ENCODE measurements at regions not wholly inside any gene's neighbourhood (a gene's known extent, or its start where the extent isn't known, plus 50 kb on each side); places are given as distances from the start of the nearest gene placed in this dataset.
"Not testable (repeated sequence)": the region's sequence is repeated elsewhere in the genome, so short reads cannot be mapped to it uniquely, and the experiment has no call there.

DNA sequence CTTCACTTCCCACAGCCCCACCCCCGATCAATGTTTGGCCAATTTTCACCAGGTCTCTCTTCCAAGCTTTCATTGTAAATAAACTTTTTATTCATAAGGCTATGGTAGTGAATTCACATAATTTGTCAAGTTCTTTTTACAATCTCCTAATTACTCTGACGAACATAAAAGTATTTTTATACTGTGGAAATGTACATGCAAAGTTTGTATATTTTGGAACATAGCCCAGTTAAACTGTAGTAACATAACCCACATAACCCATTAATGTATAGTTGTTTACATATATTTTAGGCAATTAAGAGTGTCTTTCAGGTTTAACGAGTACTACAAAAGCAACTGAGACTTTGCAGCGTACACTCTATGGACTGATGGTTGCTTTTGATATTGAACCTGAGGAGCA is 228.3 kb upstream of the ERBB4 start:
- no peak for DNase-seq

DNA sequence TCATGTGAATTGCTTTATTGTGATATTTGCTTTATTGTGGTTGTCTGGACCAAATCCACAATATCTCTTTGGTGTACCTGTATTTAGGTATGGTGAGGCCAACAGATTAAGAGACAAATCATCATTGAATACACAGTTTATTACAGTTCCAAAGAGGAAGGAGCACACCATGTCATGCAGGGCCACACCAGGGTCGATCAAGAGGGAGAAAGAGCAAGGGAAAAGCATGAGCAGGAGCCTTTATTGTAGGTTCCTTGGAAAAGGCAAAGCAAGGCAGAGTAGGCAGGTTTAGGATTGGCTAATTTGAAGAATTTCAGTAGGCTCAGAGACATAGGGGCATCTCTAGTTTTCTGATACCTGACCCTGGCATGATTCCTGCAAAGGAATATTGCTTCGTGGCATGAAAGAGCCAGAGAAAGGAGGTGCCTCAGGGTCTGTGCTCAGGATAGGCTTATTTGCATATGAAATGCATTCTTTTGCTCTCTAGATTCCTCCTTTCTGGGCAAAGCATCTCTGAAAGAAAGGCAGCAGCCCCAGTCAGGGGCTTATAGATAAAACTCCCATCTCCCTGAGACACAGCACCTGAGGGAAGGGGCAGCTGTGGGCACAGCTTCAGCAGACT is 214.2 kb upstream of the ERBB4 start:
- no peak for DNase-seq

DNA sequence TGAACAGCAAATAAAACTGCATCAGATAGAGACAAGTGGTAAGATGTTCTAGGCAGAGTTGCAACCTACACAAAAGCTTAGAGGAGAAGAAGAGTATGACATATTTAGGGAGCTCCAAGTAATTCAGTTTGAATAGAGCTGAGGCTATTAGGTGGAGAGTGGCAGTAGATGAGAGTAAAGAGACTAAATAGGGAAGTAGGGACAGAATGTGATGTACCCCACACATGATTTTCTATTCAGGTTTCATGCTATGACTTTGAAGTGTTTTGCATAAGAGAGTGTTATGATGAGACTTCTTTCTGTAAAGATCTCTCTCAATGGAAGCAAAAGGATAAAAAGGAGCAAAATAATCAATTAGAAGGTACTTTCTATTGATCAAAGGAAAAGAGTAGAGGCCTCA is 206.8 kb upstream of the ERBB4 start:
- DNase-seq, result no peak

DNA sequence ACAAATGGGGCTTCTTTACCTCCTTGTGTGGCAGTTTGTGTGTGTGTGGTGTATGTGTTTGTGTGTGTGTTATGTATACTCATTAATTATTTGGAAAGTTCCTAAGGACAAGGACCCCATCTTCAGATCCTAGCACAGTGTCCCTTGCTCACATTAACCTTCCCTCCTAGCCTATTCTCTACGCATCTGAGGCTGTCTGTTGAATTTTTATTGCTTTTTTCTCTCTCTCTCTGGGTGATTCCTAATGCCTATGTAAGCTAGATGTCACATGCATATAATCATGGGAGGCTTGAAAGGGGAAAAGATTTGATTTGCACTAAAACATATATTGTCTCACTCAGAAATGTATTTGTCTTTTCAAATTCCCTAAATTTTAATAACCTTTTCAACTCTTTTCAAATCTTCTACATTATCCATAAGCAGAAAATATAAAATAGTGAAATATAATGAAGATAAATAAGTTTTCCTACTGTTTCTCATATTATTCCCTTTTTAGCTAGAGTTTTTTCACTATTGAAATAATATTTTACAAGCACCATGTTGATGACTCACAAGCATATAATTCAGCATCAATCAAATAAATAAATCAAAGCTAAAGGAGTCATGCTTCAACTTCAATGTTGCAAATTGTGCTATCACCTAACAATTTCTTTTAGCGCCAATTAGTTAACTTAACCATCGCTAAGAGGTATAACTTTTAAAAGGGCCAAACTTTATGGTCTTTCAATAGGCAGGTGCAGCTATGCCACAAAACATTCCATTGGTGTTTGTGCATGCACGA is 199.0 kb upstream of the ERBB4 start:
- DNase-seq, result no peak

GRCh38 chr2:212736385-212736726 is 197.8 kb upstream of the ERBB4 start:
- DNase-seq, result no peak

- no peak for DNase-seq
Measured at GRCh38 chr2:212733273-212733672, 194.7 kb upstream of the ERBB4 start.

DNA sequence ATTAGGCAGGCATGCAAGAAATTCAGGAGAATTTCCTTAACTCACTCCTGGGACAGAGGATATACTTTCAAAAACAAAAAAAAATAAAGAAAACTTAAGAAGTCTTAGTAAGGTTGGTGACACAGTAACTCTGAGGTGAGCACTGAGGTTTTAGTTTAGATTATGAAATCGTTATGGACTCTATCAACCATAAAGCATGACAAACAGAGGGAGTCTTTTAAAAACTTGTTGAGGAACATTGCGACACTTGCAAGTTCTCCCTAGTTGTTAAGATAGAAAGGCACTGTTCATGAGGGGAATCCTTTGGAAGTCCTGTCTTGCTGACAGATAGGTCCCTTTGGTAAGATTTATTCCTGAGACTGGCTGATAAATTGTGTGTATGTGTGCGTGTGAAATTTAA is 194.3 kb upstream of the ERBB4 start:
- no peak for DNase-seq

- no peak for DNase-seq
Measured at GRCh38 chr2:212730994-212731393, 192.4 kb upstream of the ERBB4 start.

GRCh38 chr2:212728717-212729116 is 190.1 kb upstream of the ERBB4 start:
- no peak for DNase-seq

- DNase-seq, result no peak
Measured at GRCh38 chr2:212727751-212728150, 189.1 kb upstream of the ERBB4 start.

- no peak for DNase-seq
Measured at GRCh38 chr2:212726403-212726802, 187.8 kb upstream of the ERBB4 start.

- DNase-seq, result no peak
Measured at GRCh38 chr2:212725180-212725579, 186.6 kb upstream of the ERBB4 start.

DNA sequence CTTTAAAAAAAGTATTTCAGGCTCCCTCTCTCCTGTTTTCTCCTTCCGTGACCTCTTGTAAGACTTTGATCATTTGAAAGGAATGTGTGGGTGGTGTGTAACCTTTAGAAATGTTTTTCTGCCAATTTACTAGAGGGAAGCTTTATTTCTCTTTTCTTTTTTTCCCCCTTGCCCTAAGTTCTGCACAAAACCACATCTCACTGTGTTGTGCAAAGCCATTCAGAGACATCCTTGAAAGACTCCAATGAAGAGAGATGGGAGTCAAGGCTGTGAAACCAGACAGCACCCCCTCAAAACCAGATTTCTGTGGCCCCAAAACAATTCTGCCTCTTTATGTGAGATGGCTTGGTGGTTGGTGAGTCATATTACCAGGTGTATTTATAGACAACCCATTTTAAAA is 184.6 kb upstream of the ERBB4 start:
- DNase-seq, result no peak

GRCh38 chr2:212722046-212722445 is 183.4 kb upstream of the ERBB4 start:
- no peak for DNase-seq

DNA sequence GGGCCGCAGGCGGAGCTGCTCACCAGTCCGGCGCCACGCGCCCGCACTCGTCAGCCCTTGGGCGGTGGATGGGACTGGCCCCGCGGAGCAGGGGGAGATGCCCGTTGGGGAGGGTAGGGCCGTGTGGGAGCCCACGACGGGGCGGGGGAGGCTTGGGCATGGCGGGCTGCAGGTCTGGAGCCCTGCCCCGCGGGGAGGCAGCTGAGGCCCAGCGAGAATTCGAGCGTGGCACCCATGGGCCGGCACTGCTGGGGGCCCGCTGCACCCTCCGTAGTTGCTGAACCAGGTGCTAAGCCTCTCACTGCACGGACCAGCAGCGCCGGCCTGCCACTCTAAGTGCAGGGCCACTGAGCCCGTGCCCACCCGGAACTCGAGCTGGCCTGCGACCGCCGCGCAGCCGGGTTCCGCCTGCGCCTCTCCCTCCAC is 182.4 kb upstream of the ERBB4 start:
- no peak for DNase-seq

DNA sequence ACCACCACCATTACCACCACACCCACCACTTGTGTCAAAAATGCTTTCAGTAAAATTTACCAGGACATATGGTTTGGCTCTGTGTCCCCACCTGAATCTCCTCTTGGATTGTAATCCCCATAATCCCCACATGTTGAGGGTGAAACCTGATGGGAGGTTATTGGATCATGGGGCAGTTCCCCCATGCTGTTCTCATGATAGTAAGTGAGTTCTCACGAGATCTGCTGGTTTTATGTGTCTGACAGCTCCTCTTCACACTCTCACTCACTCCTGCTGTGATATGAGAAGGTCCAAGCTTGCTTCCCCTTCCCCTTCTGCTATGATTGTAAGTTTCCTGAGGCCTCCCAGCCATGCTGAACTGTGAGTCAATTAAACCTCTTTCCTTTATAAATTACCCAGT is 176.8 kb upstream of the ERBB4 start:
- DNase-seq, result not testable (repeated sequence)

- DNase-seq, result no peak
Measured at GRCh38 chr2:212713681-212714080, 175.1 kb upstream of the ERBB4 start.

DNA sequence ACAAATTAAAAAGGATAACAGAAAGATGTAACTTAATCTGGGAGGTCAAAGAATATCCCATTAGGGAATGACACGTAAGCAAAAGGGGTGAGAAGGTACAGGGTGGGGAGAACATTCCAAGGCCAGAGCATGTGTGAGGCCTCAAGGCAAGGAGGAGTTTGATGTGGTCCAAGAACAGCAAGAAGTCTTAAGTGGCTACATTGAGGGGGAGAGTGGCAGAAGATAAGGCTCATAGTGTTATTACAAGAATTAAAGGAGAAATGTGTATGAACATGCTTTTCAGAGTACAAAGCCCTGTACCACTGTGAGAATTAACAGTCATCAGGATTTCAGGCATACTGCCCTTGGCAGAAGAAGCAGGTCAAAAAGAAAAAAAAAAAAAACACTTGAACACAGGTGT is 174.4 kb upstream of the ERBB4 start:
- DNase-seq, result no peak

DNA sequence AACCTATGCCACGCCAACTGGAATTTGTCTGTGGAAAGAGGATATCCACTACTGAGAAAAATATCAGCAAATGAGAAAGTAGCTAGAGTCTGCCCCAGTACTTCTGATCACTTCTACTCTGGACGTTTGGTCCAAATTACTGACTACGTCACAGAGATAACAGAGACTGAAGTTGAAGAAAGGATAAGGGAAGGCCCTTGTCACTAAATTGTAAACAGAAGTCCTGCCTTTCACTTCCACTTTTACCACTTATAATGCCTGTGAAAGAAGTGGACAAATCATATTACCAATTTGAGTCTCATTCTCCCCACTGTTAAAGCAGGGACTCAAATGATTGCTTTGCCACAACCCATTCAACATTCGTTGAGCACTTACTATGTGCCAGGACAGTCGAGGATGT is 173.9 kb upstream of the ERBB4 start:
- DNase-seq, result no peak

DNA sequence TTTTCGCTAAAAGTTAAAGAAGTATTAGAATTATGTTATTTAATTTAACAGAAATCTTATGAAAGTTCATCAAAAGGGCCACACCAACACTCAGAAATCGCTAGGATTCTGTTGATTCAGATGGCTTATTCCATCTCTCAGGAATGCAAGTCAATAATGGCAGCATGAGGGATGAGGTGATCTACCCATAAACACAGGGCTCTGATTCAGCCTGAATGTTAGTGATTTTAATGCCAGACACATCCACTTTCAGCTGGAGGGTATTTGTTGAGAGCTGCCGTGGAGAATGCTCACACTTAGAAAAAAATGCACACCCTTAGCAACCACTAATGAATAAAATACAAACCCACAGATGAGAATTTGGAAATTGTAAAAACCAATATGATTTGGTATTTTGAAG is 173.3 kb upstream of the ERBB4 start:
- no peak for DNase-seq

GRCh38 chr2:212709280-212709679 is 170.7 kb upstream of the ERBB4 start:
- no peak for DNase-seq

- no peak for DNase-seq
Measured at GRCh38 chr2:212708355-212708754, 169.8 kb upstream of the ERBB4 start.

DNA sequence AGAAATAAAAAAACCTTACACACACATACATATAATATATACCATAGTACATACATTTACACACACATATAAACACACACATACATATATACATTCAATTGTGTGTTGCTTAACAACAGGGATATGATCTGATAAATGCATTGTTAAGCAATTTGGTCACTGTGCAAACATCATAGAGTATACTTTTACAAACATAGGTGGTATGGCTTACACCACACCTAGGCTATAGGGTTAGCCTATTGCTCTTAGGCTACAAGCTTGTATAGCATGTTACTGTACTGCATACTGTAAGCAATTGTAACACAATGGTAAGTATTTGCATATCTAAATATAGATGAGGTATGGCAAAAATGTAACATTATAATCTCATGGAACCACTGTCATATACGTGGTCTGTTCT is 156.8 kb upstream of the ERBB4 start:
- no peak for DNase-seq

- DNase-seq, result no peak
Measured at GRCh38 chr2:212694398-212694797, 155.8 kb upstream of the ERBB4 start.

GRCh38 chr2:212692466-212692865 is 153.9 kb upstream of the ERBB4 start:
- no peak for DNase-seq

Data from CD4-positive, alpha-beta T cell treated with Interleukin-10 for 1 hour (primary cell).